Tibial nerve (tissue), 4 donors: ENCODE measurements at regions not wholly inside any gene's neighbourhood (a gene's known extent, or its start where the extent isn't known, plus 50 kb on each side); places are given as distances from the start of the nearest gene placed in this dataset.
"Not testable (repeated sequence)": the region's sequence is repeated elsewhere in the genome, so short reads cannot be mapped to it uniquely, and the experiment has no call there.

ENCODE experiments used
- DNase-seq, 2 donors: peaks; one replicate each; pipeline ENCODE4 v3.0.0-alpha.2; 2019; ENCODE audit warnings: low spot score in 2 of 2
- H3K27ac ChIP-seq, 4 donors: fragments of 200-600 bp; sonication (generic) in 3 of 4; one replicate each; pipeline ENCODE4 v1.5.1; 2017 to 2019; ENCODE audit warnings: mild to moderate bottlenecking in 1 of 4
- H3K27me3 ChIP-seq, 2 donors: fragments of 200-600 bp; sonication (generic) in 1 of 2; one replicate each; pipeline versions ENCODE4 v1.5.1 to v1.6.0; 2017 to 2019
- H3K36me3 ChIP-seq, 3 donors: fragments of 200-600 bp; sonication (generic); one replicate each; pipeline ENCODE4 v1.5.1; 2018 to 2019
- H3K4me1 ChIP-seq, 4 donors: fragments of 200-600 bp; sonication (generic) in 3 of 4; one replicate each; pipeline ENCODE4 v1.5.1; 2017 to 2019
- H3K4me3 ChIP-seq, 4 donors: fragments of 200-600 bp; sonication (generic) in 3 of 4; one replicate each; pipeline ENCODE4 v1.5.1; 2017 to 2019; ENCODE audit warnings: mild to moderate bottlenecking in 1 of 4, moderate library complexity in 1 of 4
- H3K9me3 ChIP-seq, 4 donors: fragments of 200-600 bp; sonication (generic) in 3 of 4; one replicate each; pipeline ENCODE4 v1.5.1; 2017 to 2019
- EP300 ChIP-seq, 2 donors: sonication (generic); formaldehyde crosslinking; IDR thresholded peaks; one replicate each; pipeline ENCODE4 v1.6.1; 2017; ENCODE audit warnings: antibody characterized with exemption in 2 of 2, mild to moderate bottlenecking in 1 of 2
- POLR2A ChIP-seq, 2 donors: fragments of 450-650 bp; IDR thresholded peaks; one replicate each; pipeline ENCODE4 v1.6.1; 2017; ENCODE audit warnings: antibody characterized with exemption in 2 of 2, mild to moderate bottlenecking in 2 of 2, moderate library complexity in 2 of 2
- WGBS, 2 donors: methylation state at CpG; one replicate each; pipeline ENCODE4 v1.1.5; 2018; 5-methylcytosine and 5-hydroxymethylcytosine counted together
- TF ChIP-seq, protein P1 (sequence below), 5 experiments: fragments of 200-600 bp in 3 of 5; fragments of 450-650 bp in 2 of 5; sonication (generic) in 3 of 5; IDR thresholded peaks; one replicate each; pipeline ENCODE4 v1.5.1; 2016 to 2019; ENCODE audit warnings: antibody characterized with exemption in 5 of 5, mild to moderate bottlenecking in 3 of 5, moderate library complexity in 2 of 5

DNA sequence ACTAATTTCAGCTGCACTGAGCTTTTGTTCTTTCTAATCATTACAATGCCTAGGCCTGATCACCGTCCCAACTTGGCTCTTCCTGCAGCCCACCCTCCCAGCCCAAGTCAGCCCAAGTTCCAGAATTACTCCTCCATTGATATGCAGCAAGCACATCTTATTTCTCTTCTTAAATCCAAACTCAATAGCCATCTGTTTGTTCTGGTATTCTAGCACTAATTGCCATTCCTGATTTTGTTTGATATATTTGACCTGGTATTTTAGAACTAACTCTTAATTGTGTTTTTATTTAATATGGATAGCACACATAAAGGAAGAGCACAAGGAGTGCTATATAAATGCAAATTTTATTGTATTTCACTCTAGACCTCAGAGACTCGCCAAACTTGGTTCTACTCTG, 241.2 kb downstream of the SKIDA1 start:
- TF ChIP-seq, protein P1, sequence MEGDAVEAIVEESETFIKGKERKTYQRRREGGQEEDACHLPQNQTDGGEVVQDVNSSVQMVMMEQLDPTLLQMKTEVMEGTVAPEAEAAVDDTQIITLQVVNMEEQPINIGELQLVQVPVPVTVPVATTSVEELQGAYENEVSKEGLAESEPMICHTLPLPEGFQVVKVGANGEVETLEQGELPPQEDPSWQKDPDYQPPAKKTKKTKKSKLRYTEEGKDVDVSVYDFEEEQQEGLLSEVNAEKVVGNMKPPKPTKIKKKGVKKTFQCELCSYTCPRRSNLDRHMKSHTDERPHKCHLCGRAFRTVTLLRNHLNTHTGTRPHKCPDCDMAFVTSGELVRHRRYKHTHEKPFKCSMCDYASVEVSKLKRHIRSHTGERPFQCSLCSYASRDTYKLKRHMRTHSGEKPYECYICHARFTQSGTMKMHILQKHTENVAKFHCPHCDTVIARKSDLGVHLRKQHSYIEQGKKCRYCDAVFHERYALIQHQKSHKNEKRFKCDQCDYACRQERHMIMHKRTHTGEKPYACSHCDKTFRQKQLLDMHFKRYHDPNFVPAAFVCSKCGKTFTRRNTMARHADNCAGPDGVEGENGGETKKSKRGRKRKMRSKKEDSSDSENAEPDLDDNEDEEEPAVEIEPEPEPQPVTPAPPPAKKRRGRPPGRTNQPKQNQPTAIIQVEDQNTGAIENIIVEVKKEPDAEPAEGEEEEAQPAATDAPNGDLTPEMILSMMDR (IDR thresholded peaks at IDR 0.05), result no peak
- TF ChIP-seq POLR2A (IDR thresholded peaks at IDR 0.05) (no peak), EP300 (IDR thresholded peaks at IDR 0.05) (no peak)
- 75 to 80% methylated on average over 2 of the region's 2 CpGs for WGBS, 2 donors
- no peaks in the 10 kb centered on the region for H3K27me3 ChIP-seq

GRCh38 chr10:21283053-21283452, 242.4 kb downstream of the SKIDA1 start:
- not testable (repeated sequence) for DNase-seq, H3K4me3 ChIP-seq, H3K27ac ChIP-seq, H3K36me3 ChIP-seq, H3K27me3 ChIP-seq, H3K9me3 ChIP-seq
- H3K4me1 ChIP-seq, result peaks cover 0 to 15% (median 0%) of the 10 kb centered on the region in 4 donors
- 46 to 63% methylated on average over 6 of the region's 6 CpGs for WGBS, 2 donors

More for the DNA sequence above, 241.2 kb downstream of the SKIDA1 start:
- DNase-seq, result no peak
- H3K36me3 ChIP-seq, result no peaks in the 10 kb centered on the region
- no peaks in the 10 kb centered on the region for H3K9me3 ChIP-seq
- H3K27ac ChIP-seq, result peak overlapping the region in 1 of 4 donors; percentile 15
- H3K4me1 ChIP-seq, result peaks cover 0 to 7% (median 0%) of the 10 kb centered on the region in 4 donors
- H3K4me3 ChIP-seq, result no peak overlapping the region

DNA sequence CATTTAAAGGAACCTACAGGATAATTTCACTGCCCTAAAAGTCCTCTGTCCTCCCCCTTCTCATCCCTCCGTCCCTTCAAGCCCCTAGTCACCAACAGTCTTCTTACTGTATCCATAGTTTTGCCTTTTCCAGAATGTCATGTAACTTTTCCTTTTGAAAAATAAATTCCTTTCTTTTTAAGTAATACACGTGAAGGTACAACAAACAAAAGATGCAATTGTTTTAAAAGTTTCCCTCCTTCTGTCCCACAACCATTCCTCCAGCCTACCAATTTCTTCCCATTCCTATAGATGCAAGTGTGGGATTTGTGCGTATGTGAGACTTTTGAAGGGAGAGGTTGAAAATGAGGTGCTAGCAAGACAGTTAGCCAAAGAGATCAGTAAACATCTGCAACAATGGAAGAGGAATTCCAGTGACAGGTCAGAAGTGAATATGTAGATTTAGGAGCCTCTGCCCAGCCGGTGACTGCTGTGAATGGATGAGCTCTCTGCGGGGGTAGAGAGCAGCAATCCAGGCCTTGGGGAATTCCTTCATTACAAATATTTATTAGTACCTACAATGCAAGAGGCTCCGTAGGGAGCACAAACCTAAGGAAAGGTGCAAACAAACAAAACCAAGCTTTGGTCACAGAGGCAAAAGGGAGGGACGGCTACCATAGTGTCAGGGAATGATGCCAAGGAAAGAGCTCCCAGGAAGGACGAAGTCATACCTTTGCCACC, 243.6 kb downstream of the SKIDA1 start:
- Histone ChIP-seq H3K4me3 (no peak overlapping the region), H3K4me1 (peaks cover 0 to 15% (median 0%) of the 10 kb centered on the region in 4 donors), H3K9me3 (no peaks in the 10 kb centered on the region), H3K36me3 (no peaks in the 10 kb centered on the region), H3K27ac (no peak overlapping the region), H3K27me3 (no peaks in the 10 kb centered on the region)
- no peak for TF ChIP-seq POLR2A (IDR thresholded peaks at IDR 0.05)
- TF ChIP-seq, protein P1 (IDR thresholded peaks at IDR 0.05), result no peak
- TF ChIP-seq EP300 (IDR thresholded peaks at IDR 0.05), result no peak
- 66 to 69% methylated on average over 8 of the region's 8 CpGs for WGBS, 2 donors
- no peak for DNase-seq

DNA sequence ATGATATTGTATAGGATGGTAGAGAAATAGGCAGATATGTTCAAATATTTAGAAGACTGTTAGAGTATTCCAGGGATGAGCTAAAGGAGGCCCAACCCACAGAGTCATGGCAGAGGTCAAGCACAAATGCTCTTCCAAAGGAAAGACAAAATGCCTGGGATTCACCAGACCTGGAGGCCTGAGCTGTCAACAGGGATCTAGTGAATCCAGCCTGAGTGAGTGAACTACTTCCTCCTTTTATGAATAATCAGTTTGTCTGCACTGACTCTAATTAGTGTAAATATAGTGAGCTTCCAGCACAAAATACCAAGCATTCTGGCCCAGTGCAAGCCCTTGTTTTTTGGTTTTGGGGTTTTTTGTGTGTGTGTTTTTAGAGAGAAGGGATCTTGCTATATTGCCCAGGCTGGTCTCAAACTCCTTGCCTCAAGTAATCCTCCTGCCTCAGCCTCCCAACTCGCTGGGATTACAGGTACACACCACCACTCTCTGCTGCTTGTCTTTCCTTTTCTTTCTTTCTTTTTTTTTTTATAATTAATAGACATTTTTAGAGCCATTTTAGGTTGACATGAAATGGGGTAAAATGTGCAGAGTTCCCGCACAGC, 244.4 kb downstream of the SKIDA1 start:
- no peaks in the 10 kb centered on the region for H3K27me3 ChIP-seq
- TF ChIP-seq EP300 (IDR thresholded peaks at IDR 0.05) (no peak), POLR2A (IDR thresholded peaks at IDR 0.05) (no peak)
- TF ChIP-seq, protein P1 (IDR thresholded peaks at IDR 0.05), result no peak
- H3K36me3 ChIP-seq, result no peaks in the 10 kb centered on the region
- H3K27ac ChIP-seq, result no peak overlapping the region
- no peak overlapping the region for H3K4me3 ChIP-seq
- peaks cover 0 to 15% (median 0%) of the 10 kb centered on the region in 4 donors for H3K4me1 ChIP-seq
- DNase-seq, result no peak
- WGBS, 2 donors, result 94 to 100% methylated on average over 2 of the region's 2 CpGs
- H3K9me3 ChIP-seq, result no peaks in the 10 kb centered on the region

DNA sequence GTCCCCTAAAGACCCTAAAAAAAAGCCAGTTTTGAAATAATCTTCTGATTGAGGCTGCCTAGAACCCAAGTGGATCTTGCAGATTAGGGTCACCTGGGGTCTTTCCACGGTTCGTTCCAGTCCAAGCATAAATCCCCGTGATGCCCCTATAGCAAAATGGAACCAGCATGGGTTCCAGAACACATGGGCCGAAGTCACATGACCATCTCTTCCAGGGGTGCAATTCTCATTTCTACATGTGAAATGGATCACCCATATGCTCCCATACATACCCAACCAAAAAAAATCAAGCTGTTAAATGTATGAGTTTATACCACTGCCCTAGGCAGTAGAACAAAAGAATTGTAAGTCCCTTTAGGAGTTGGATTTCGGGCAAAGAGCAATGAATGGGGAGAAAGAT, 245.4 kb downstream of the SKIDA1 start:
- H3K36me3 ChIP-seq, result no peaks in the 10 kb centered on the region
- no peak for DNase-seq
- H3K9me3 ChIP-seq, result no peaks in the 10 kb centered on the region
- no peak overlapping the region for H3K4me3 ChIP-seq
- TF ChIP-seq EP300 (IDR thresholded peaks at IDR 0.05) (no peak), POLR2A (IDR thresholded peaks at IDR 0.05) (no peak)
- TF ChIP-seq, protein P1 (IDR thresholded peaks at IDR 0.05), result no peak
- H3K27ac ChIP-seq, result no peak overlapping the region
- H3K4me1 ChIP-seq, result peaks cover 0 to 15% (median 0%) of the 10 kb centered on the region in 4 donors
- 84 to 92% methylated on average over 5 of the region's 5 CpGs for WGBS, 2 donors
- no peaks in the 10 kb centered on the region for H3K27me3 ChIP-seq
